ENCODE measurements at regions not wholly inside any gene's neighbourhood (a gene's known extent, or its start where the extent isn't known, plus 50 kb on each side); places are given as distances from the start of the nearest gene placed in this dataset.
"Not testable (repeated sequence)": the region's sequence is repeated elsewhere in the genome, so short reads cannot be mapped to it uniquely, and the experiment has no call there.

DNA sequence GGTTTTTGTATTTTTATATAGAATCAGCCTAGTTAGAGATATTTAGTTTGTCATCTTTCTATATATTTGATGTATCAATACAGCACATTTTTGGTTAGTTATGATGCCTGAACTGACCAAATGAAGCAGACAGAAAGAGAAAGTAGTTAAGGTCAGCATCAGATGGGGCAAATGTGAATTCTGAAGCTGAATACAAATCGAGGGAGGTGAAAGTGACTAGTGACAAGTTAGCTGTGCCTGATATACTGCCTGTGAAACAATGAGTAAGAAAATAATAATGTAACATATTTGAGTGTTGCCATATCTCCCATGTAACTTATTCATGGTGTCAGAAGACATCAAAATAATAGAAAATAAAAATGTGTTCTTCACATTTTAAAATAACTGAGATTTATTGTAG lies 680.3 kb upstream of the SEMA6D start:
- H3K4me1 ChIP-seq (ENCODE audit: low read depth) = no peaks in the 10 kb centered on the region
- intact Hi-C loops (cut with DNase I, micrococcal nuclease) = no loop called here
- H3K9me3 ChIP-seq = no peaks in the 10 kb centered on the region
- H3K36me3 ChIP-seq (ENCODE audit: low read depth) = no peaks in the 10 kb centered on the region
- H3K4me3 ChIP-seq = no peak overlapping the region
- DNase-seq (no peak), ATAC-seq (no peak)
- TF ChIP-seq, protein P1, sequence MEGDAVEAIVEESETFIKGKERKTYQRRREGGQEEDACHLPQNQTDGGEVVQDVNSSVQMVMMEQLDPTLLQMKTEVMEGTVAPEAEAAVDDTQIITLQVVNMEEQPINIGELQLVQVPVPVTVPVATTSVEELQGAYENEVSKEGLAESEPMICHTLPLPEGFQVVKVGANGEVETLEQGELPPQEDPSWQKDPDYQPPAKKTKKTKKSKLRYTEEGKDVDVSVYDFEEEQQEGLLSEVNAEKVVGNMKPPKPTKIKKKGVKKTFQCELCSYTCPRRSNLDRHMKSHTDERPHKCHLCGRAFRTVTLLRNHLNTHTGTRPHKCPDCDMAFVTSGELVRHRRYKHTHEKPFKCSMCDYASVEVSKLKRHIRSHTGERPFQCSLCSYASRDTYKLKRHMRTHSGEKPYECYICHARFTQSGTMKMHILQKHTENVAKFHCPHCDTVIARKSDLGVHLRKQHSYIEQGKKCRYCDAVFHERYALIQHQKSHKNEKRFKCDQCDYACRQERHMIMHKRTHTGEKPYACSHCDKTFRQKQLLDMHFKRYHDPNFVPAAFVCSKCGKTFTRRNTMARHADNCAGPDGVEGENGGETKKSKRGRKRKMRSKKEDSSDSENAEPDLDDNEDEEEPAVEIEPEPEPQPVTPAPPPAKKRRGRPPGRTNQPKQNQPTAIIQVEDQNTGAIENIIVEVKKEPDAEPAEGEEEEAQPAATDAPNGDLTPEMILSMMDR (IDR thresholded peaks at IDR 0.05) = no peak

DNA sequence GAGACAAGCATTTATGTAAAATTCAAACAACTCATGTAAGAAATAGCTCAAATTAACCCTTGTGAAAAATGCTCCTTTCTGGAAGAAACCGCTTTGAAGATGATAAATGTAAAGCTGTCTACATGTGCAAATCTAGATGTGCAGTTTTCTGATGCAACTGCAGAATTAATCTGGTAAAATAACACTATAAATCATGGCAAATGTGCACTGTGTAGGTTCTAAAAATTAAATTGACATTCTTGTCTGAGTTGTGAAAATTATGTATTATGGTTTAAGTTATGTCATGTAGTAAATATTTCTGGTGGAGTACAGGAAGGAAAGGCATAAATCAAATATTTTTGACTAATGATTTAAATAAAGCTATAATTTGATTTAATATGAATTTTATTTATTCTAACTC lies 678.1 kb upstream of the SEMA6D start:
- H3K4me3 ChIP-seq = no peak overlapping the region
- no peaks in the 10 kb centered on the region for H3K4me1 ChIP-seq (ENCODE audit: low read depth)
- no peak for ATAC-seq
- TF ChIP-seq, protein P1 (IDR thresholded peaks at IDR 0.05) = no peak
- intact Hi-C loops (cut with DNase I, micrococcal nuclease) = no loop called here
- H3K36me3 ChIP-seq (ENCODE audit: low read depth) = no peaks in the 10 kb centered on the region
- no peak for DNase-seq
- no peaks in the 10 kb centered on the region for H3K9me3 ChIP-seq

DNA sequence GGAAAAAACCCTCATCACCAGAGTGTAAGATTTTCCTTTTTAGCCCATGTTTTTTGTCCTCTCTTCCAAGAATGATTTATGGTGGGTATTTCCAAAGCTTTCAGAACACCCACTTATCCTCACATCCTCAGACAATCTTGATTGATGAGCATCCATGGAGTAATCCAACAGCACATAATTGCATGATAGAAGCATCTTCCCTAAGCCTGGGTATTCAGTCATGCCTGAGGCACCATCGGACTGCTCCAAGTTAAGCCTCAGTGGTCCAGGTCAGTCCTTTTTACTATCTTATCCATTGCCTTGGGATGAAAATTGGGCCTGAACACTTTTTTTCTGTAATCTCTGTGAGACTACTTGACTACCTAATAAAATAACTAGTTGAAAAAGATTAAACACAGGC lies 676.0 kb upstream of the SEMA6D start:
- TF ChIP-seq, protein P1 (IDR thresholded peaks at IDR 0.05) = no peak
- DNase-seq (no peak), ATAC-seq (no peak)
- no peak overlapping the region for H3K4me3 ChIP-seq
- no peaks in the 10 kb centered on the region for H3K4me1 ChIP-seq (ENCODE audit: low read depth)
- H3K9me3 ChIP-seq = no peaks in the 10 kb centered on the region
- no peaks in the 10 kb centered on the region for H3K36me3 ChIP-seq (ENCODE audit: low read depth)
- intact Hi-C loops (cut with DNase I, micrococcal nuclease) = no loop called here

DNA sequence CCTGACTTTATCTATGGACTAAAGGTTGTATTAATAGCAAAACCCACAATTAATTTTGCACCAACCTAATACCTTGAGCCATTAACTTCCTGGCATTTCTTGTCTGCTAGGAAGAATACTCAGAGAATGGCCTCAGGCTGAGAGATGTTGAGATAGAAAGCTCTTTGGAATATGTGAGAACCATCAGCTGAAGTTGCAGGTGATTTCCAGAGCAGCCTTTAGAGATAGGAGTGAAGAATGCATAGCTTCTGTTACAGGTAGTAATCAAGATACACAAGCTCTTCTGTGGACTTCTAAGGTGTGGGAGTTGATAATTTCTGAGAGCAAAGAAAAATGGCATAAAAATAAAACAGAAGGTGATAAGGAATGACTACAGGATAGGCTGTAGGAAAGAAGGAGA lies 669.3 kb upstream of the SEMA6D start:
- H3K4me3 ChIP-seq; DNase-seq; ATAC-seq; H3K36me3 ChIP-seq (ENCODE audit: low read depth); H3K9me3 ChIP-seq; H3K4me1 ChIP-seq (ENCODE audit: low read depth); intact Hi-C loops (cut with DNase I, micrococcal nuclease): not testable (repeated sequence)

DNA sequence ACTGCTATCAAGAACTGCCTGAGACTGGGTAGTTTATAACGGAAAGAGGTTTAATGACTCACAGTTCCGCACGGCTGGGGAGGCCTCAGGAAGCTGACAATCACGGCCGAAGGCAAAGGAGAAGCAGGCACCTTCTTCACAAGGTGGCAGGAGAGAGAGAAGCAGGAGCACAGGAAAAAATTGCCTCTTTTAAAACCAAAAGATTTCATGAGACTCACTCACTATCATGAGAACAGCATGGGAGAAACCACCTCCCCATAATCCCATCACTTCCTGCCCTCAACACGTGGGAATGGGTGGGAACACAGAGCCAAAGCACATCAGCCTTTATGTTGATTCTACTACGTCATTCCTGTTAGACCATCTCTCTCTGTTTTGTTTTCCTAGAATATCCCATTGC lies 650.9 kb upstream of the SEMA6D start:
- intact Hi-C loops (cut with DNase I, micrococcal nuclease) = no loop called here
- no peaks in the 10 kb centered on the region for H3K36me3 ChIP-seq (ENCODE audit: low read depth)
- TF ChIP-seq, protein P1 (IDR thresholded peaks at IDR 0.05) = no peak
- ATAC-seq (no peak), DNase-seq (no peak)
- no peaks in the 10 kb centered on the region for H3K9me3 ChIP-seq
- H3K4me1 ChIP-seq (ENCODE audit: low read depth) = no peaks in the 10 kb centered on the region
- H3K4me3 ChIP-seq = no peak overlapping the region

DNA sequence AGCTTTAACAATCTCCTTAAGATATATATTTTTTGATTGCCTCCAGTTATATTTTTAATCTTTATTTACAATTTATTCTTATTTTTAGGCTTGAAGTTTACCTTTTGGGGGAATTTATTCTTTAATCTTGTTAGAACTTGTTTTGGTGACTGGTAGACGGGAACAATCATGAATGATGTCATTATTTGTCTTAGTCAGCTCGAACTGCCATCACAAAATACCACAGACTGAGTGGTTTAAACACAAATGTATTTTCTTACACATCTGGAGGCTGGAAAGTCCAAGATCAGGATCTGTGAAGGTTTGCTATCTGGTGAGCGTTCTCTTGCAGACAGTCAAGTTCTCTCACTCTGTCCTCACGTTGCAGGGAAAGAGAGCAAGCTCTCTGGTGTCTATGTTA lies 639.5 kb upstream of the SEMA6D start:
- intact Hi-C loops (cut with DNase I, micrococcal nuclease); H3K4me1 ChIP-seq (ENCODE audit: low read depth); ATAC-seq; H3K9me3 ChIP-seq; H3K36me3 ChIP-seq (ENCODE audit: low read depth); DNase-seq; H3K4me3 ChIP-seq: not testable (repeated sequence)

DNA sequence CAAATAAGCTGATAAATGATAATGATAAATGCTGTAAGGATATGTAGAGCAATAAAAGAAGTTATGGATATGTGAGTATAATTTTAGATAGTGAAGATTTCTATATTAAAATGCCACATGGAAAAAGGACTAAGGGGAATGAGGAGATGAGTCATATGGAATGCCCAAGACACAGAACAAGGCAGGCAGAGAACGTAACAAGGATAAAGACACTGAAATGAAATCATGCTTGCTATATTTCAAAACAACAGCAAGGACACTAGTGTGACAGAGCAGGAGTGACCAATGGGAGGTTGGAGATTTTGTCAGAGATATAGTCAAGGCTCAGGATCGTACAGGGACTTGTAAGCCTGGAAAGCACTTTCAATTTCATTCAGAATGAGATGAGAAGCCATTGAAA lies 621.5 kb upstream of the SEMA6D start:
- intact Hi-C loops (cut with DNase I, micrococcal nuclease) = no loop called here
- TF ChIP-seq, protein P1 (IDR thresholded peaks at IDR 0.05) = no peak
- Histone ChIP-seq H3K4me3 (no peak overlapping the region), H3K4me1 (ENCODE audit: low read depth) (no peaks in the 10 kb centered on the region), H3K36me3 (ENCODE audit: low read depth) (no peaks in the 10 kb centered on the region), H3K9me3 (no peaks in the 10 kb centered on the region)
- ATAC-seq (no peak), DNase-seq (no peak)

DNA sequence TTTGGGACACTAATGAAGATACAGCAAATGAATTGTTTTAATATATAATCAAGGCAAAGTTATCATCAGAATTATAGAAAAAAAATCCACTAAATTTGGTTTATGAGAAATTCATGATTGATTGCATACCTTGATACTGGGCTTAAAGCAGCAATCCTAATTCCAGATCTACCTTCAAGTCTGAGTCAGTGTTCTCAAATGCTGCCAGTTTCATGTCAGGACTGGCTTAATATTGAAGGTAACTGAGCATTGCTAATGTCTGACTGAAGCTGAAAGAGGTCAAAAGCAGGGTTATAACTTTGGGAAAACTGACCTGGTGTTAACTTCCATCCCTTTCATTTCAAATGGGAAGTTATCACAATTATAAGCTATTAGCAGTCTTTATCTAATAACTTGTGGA lies 618.8 kb upstream of the SEMA6D start:
- H3K9me3 ChIP-seq; DNase-seq; intact Hi-C loops (cut with DNase I, micrococcal nuclease); H3K4me3 ChIP-seq; ATAC-seq; H3K36me3 ChIP-seq (ENCODE audit: low read depth); H3K4me1 ChIP-seq (ENCODE audit: low read depth): not testable (repeated sequence)

DNA sequence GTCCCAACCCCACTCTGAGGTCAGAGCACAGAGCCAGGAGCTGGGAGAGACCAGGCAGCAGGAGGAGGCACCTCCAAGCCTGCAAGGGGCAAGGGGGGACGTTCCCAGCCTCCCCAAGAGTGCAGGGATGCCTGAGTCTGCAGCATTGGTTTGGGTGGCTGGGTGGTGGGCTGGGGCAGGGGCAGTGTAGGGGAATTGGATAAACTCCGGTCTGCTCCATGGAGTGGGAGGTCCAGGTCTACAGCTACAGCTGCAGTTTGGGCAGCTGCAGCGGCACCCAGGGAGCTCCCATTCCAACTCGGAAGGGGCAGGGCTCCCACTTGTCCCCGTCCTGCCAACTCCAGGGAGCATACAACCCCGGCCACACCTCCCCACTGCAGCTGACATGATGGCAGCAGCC lies 617.5 kb upstream of the SEMA6D start:
- DNase-seq; H3K9me3 ChIP-seq; ATAC-seq; H3K4me1 ChIP-seq (ENCODE audit: low read depth); H3K36me3 ChIP-seq (ENCODE audit: low read depth); intact Hi-C loops (cut with DNase I, micrococcal nuclease); H3K4me3 ChIP-seq: not testable (repeated sequence)

DNA sequence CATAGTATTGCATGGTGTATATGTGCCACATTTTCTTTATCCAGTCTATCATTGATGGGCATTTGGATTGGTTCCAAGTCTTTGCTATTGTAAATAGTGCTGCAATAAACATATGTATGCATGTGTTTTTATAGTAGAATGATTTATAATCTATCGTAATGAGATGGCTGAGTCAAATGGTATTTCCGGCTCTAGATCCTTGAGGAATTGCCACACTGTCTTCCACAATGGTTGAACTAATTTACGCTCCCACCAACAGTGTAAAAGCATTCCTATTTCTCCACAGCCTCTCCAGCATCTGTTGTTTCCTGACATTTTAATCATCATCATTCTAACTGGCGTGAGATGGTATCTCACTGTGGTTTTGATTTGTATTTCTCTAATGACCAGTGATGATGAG lies 608.5 kb upstream of the SEMA6D start:
- H3K4me3 ChIP-seq; H3K9me3 ChIP-seq; H3K4me1 ChIP-seq (ENCODE audit: low read depth); H3K36me3 ChIP-seq (ENCODE audit: low read depth); ATAC-seq; intact Hi-C loops (cut with DNase I, micrococcal nuclease); DNase-seq: not testable (repeated sequence)
